Uterus (tissue), 2 donors: ENCODE measurements at regions not wholly inside any gene's neighbourhood (a gene's known extent, or its start where the extent isn't known, plus 50 kb on each side); places are given as distances from the start of the nearest gene placed in this dataset.
"Not testable (repeated sequence)": the region's sequence is repeated elsewhere in the genome, so short reads cannot be mapped to it uniquely, and the experiment has no call there.

ENCODE experiments used
- POLR2A ChIP-seq, 2 donors: fragments of 450-650 bp; IDR thresholded peaks; one replicate each; pipeline ENCODE4 v1.6.1; 2016; ENCODE audit warnings: antibody characterized with exemption in 2 of 2, mild to moderate bottlenecking in 1 of 2, moderate library complexity in 1 of 2
- TF ChIP-seq, protein P1 (sequence below), 4 experiments: fragments of 200-600 bp in 2 of 4; fragments of 450-650 bp in 2 of 4; sonication (generic) in 2 of 4; IDR thresholded peaks; one replicate each; pipeline ENCODE4 v1.5.1; 2016 to 2019; ENCODE audit warnings: antibody characterized with exemption in 4 of 4, mild to moderate bottlenecking in 2 of 4, moderate library complexity in 1 of 4

DNA sequence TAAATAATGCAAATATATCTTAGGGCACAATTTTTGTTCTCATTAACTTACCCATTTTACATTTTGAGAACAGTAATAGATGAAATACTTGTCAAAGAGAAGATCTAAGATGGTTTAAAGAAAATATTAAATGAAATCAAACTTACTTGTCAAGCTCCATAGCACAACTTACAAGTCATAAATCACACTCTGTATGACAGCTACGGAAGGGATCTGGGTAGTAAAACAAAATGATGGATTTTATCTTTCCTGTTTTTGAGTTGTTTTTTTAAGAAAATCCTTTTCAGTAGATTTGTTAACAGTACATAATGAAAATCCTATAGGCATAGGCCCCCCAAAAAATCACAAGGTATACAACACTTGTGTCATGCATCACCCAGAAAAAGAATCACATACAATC lies 84.4 kb upstream of the ANTXRL start:
- TF ChIP-seq, protein P1, sequence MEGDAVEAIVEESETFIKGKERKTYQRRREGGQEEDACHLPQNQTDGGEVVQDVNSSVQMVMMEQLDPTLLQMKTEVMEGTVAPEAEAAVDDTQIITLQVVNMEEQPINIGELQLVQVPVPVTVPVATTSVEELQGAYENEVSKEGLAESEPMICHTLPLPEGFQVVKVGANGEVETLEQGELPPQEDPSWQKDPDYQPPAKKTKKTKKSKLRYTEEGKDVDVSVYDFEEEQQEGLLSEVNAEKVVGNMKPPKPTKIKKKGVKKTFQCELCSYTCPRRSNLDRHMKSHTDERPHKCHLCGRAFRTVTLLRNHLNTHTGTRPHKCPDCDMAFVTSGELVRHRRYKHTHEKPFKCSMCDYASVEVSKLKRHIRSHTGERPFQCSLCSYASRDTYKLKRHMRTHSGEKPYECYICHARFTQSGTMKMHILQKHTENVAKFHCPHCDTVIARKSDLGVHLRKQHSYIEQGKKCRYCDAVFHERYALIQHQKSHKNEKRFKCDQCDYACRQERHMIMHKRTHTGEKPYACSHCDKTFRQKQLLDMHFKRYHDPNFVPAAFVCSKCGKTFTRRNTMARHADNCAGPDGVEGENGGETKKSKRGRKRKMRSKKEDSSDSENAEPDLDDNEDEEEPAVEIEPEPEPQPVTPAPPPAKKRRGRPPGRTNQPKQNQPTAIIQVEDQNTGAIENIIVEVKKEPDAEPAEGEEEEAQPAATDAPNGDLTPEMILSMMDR (IDR thresholded peaks at IDR 0.05), result not testable (repeated sequence)
- not testable (repeated sequence) for TF ChIP-seq POLR2A (IDR thresholded peaks at IDR 0.05)
